H9 (cell line): ENCODE measurements at regions not wholly inside any gene's neighbourhood (a gene's known extent, or its start where the extent isn't known, plus 50 kb on each side); places are given as distances from the start of the nearest gene placed in this dataset.

Experiments
- DNase-seq: peaks from one replicate; pipeline ENCODE4 v3.0.0-alpha.2; 2017
- H2AFZ ChIP-seq: one replicate; pipeline ENCODE4 v1.6.1; 2013; ENCODE audit warnings: mild to moderate bottlenecking, low read length, control low read depth, moderate library complexity
- H2AK5ac ChIP-seq: 2 replicates; pipeline ENCODE4 v1.6.1; 2013; ENCODE audit warnings: low read length, control low read depth, mixed read lengths; ENCODE audit not compliant: insufficient read length
- H2BK120ac ChIP-seq: one replicate; pipeline ENCODE4 v1.6.1; 2013; ENCODE audit warnings: low read depth, mild to moderate bottlenecking, low read length, control low read depth, inconsistent platforms; ENCODE audit not compliant: poor library complexity, severe bottlenecking
- H2BK12ac ChIP-seq: 2 replicates; pipeline ENCODE4 v1.6.1; 2013; ENCODE audit warnings: low read length, control low read depth, mixed read lengths, low read depth; ENCODE audit not compliant: insufficient read length
- H2BK15ac ChIP-seq: 2 replicates; pipeline ENCODE4 v1.6.1; 2013; ENCODE audit warnings: low read depth, low read length, control low read depth
- H2BK20ac ChIP-seq: one replicate; pipeline ENCODE4 v1.6.1; 2013; ENCODE audit warnings: low read depth, mild to moderate bottlenecking, low read length, control low read depth, inconsistent platforms; ENCODE audit not compliant: poor library complexity, severe bottlenecking
- H2BK5ac ChIP-seq: 2 replicates; pipeline ENCODE4 v1.6.1; 2013; ENCODE audit warnings: low read length, control low read depth, mixed read lengths; ENCODE audit not compliant: insufficient read length
- H3K14ac ChIP-seq: 2 replicates; pipeline ENCODE4 v1.6.1; 2013; ENCODE audit warnings: low read length, control low read depth; ENCODE audit not compliant: insufficient read depth
- H3K18ac ChIP-seq: 2 replicates; pipeline ENCODE4 v1.6.1; 2013; ENCODE audit warnings: low read depth, mild to moderate bottlenecking, mixed read lengths, low read length, control low read depth; ENCODE audit not compliant: insufficient read length
- H3K23ac ChIP-seq: 2 replicates; pipeline ENCODE4 v1.6.1; 2013; ENCODE audit warnings: low read length, control low read depth, mixed read lengths, low read depth; ENCODE audit not compliant: insufficient read length
- H3K23me2 ChIP-seq: 2 replicates; pipeline ENCODE4 v1.6.1; 2013; ENCODE audit warnings: low read depth, mild to moderate bottlenecking, mixed read lengths, low read length, control low read depth; ENCODE audit not compliant: insufficient read length, poor library complexity, severe bottlenecking
- H3K27ac ChIP-seq: 2 replicates; pipeline ENCODE4 v1.5.1; 2013; ENCODE audit warnings: low read length, control low read depth, mixed read lengths, low read depth; ENCODE audit not compliant: insufficient read length
- H3K27me3 ChIP-seq: 2 replicates; pipeline ENCODE4 v1.6.1; 2013; ENCODE audit warnings: low read length, control low read depth, inconsistent platforms; ENCODE audit not compliant: insufficient read depth
- H3K4ac ChIP-seq: 2 replicates; pipeline ENCODE4 v1.6.1; 2013; ENCODE audit warnings: low read depth, mild to moderate bottlenecking, control low read depth, inconsistent platforms, low read length, moderate library complexity
- H3K4me1 ChIP-seq: 2 replicates; pipeline ENCODE4 v1.6.1; 2013; ENCODE audit warnings: low read length, control low read depth, inconsistent platforms; ENCODE audit not compliant: insufficient read depth
- H3K4me2 ChIP-seq: 2 replicates; pipeline ENCODE4 v1.6.1; 2013; ENCODE audit warnings: low read length, control low read depth, mixed read lengths; ENCODE audit not compliant: insufficient read length, insufficient read depth
- H3K56ac ChIP-seq: 2 replicates; pipeline ENCODE4 v1.6.1; 2013; ENCODE audit warnings: low read depth, mild to moderate bottlenecking, mixed read lengths, low read length, control low read depth; ENCODE audit not compliant: insufficient read length
- H3K79me1 ChIP-seq: 2 replicates; pipeline ENCODE4 v1.6.1; 2013; ENCODE audit warnings: low read depth, mild to moderate bottlenecking, moderate library complexity, low read length, control low read depth, inconsistent platforms; ENCODE audit not compliant: insufficient read depth, poor library complexity, severe bottlenecking
- H3K79me2 ChIP-seq: 2 replicates; pipeline ENCODE4 v1.6.1; 2013; ENCODE audit warnings: low read length, control low read depth, inconsistent platforms; ENCODE audit not compliant: insufficient read depth
- H3K9ac ChIP-seq: 2 replicates; pipeline ENCODE4 v1.6.1; 2013; ENCODE audit warnings: low read length, control low read depth, mixed read lengths; ENCODE audit not compliant: insufficient read length; ENCODE audit errors: extremely low read depth
- H3K9me3 ChIP-seq: one replicate; pipeline ENCODE4 v1.6.1; 2013; ENCODE audit warnings: low read depth, low read length, inconsistent platforms; ENCODE audit not compliant: control insufficient read depth
- H3T11ph ChIP-seq: one replicate; pipeline ENCODE4 v1.6.1; 2013; ENCODE audit warnings: mild to moderate bottlenecking, low read length, control low read depth, inconsistent platforms
- H4K20me1 ChIP-seq: one replicate; pipeline ENCODE4 v1.6.1; 2013; ENCODE audit not compliant: control insufficient read depth, insufficient read length, insufficient read depth
- H4K5ac ChIP-seq: 2 replicates; pipeline ENCODE4 v1.6.1; 2013; ENCODE audit warnings: low read depth, mild to moderate bottlenecking, mixed read lengths, low read length, control low read depth; ENCODE audit not compliant: insufficient read length
- H4K8ac ChIP-seq: replicated peaks from 2 replicates; pipeline ENCODE4 v1.6.1; 2013; ENCODE audit warnings: low read length, control low read depth, mixed read lengths, low read depth; ENCODE audit not compliant: insufficient read length
- H4K91ac ChIP-seq: 2 replicates; pipeline ENCODE4 v1.6.1; 2013; ENCODE audit warnings: low read depth, mild to moderate bottlenecking, moderate library complexity, mixed read lengths, low read length, control low read depth; ENCODE audit not compliant: insufficient read length
- H3K27ac Mint-ChIP-seq, 3 experiments: 2 replicates in 2 of 3; 3 replicates in 1 of 3; pipeline ENCODE4 v1.8.0; 2020 to 2021; ENCODE audit warnings: mixed read lengths in 3 of 3, mild to moderate bottlenecking in 1 of 3, moderate library complexity in 1 of 3
- H3K27me3 Mint-ChIP-seq: 2 replicates; pipeline ENCODE4 v1.8.0; 2021; ENCODE audit warnings: low read depth, mild to moderate bottlenecking, moderate library complexity, mixed read lengths
- H3K36me3 Mint-ChIP-seq, 3 experiments: 2 replicates in 2 of 3; 3 replicates in 1 of 3; pipeline ENCODE4 v1.8.0; 2020 to 2021; ENCODE audit warnings: low read depth in 3 of 3, mixed read lengths in 3 of 3; ENCODE audit not compliant: insufficient read depth in 1 of 3
- H3K4me1 Mint-ChIP-seq, 2 experiments: 2 replicates each; pipeline ENCODE4 v1.8.0; 2020; ENCODE audit warnings: mixed read lengths in 2 of 2
- H3K4me3 Mint-ChIP-seq, 2 experiments: 2 replicates in 1 of 2; 3 replicates in 1 of 2; pipeline ENCODE4 v1.8.0; 2020 to 2021; ENCODE audit warnings: mild to moderate bottlenecking in 2 of 2, mixed read lengths in 2 of 2, moderate library complexity in 1 of 2
- H3K9me3 Mint-ChIP-seq, 2 experiments: 2 replicates in 1 of 2; 3 replicates in 1 of 2; pipeline ENCODE4 v1.8.0; 2020; ENCODE audit warnings: mild to moderate bottlenecking in 2 of 2, mixed read lengths in 2 of 2, moderate library complexity in 1 of 2
- CTCF ChIP-seq: fragments of 200-600 bp; sonication (generic); conservative IDR thresholded peaks from 3 replicates; pipeline ENCODE4 v1.8.0; 2021; ENCODE audit warnings: antibody characterized with exemption, mild to moderate bottlenecking
- WGBS: extraction: QIAGEN DNeasy Blood & Tissue Kit; methylation state at CpG from one replicate; pipeline ENCODE4 v1.1.7; 2013; ENCODE audit warnings: missing lambda C conversion rate, low lambda C conversion rate, mixed read lengths; ENCODE audit not compliant: insufficient read length; ENCODE audit errors: extremely low coverage; 5-methylcytosine and 5-hydroxymethylcytosine counted together

- H4K91ac ChIP-seq: no peak overlapping the region
- H3K23ac ChIP-seq: no peak overlapping the region
- H3K27ac Mint-ChIP-seq: peak overlapping the region in 1 of 3 experiments; percentile 54; a peak in 1 of 7 replicates
- H3K9ac ChIP-seq: no peak overlapping the region
- no peak overlapping the region for H3K4ac ChIP-seq
- no peak overlapping the region for H3K4me3 Mint-ChIP-seq
- H2AK5ac ChIP-seq: no peak overlapping the region
- H3K4me1 Mint-ChIP-seq: peaks cover 0 to 5% of the 10 kb centered on the region in 2 experiments; a peak in 2 of 4 replicates
- H3K23me2 ChIP-seq: no peaks in the 10 kb centered on the region
- no peak overlapping the region for H3K4me2 ChIP-seq
- H2BK120ac ChIP-seq: no peak overlapping the region
- H3K14ac ChIP-seq: no peak overlapping the region
- H3K27me3 ChIP-seq: no peaks in the 10 kb centered on the region
- DNase-seq: no peak
- no peaks in the 10 kb centered on the region for H3K79me2 ChIP-seq
- no peak overlapping the region for H3K27ac ChIP-seq
- no peak overlapping the region for H2BK15ac ChIP-seq
- no peak overlapping the region for H2AFZ ChIP-seq
- no peak overlapping the region for H4K8ac ChIP-seq
- H3K9me3 ChIP-seq: no peaks in the 10 kb centered on the region
- H3K18ac ChIP-seq: no peak overlapping the region
- peaks cover 5% of the 10 kb centered on the region for H3K27me3 Mint-ChIP-seq
- H3K4me1 ChIP-seq: no peaks in the 10 kb centered on the region
- no peaks in the 10 kb centered on the region for H3K36me3 Mint-ChIP-seq
- no peak overlapping the region for H2BK5ac ChIP-seq
- H3T11ph ChIP-seq: no peak overlapping the region
- H2BK20ac ChIP-seq: no peak overlapping the region
- no peaks in the 10 kb centered on the region for H4K20me1 ChIP-seq
- H2BK12ac ChIP-seq: no peak overlapping the region
- no peak overlapping the region for H3K56ac ChIP-seq
- no CpG with 5 or more reads among the region's 9 CpGs for WGBS
- TF ChIP-seq CTCF: no peak
- no peaks in the 10 kb centered on the region for H3K79me1 ChIP-seq
- no peak overlapping the region for H4K5ac ChIP-seq
- H3K9me3 Mint-ChIP-seq: no peaks in the 10 kb centered on the region
Observed at GRCh38 chr11:115067900-115068530, 389.7 kb downstream of the NXPE2 start.
